KOPT-K1 (cell line): ENCODE measurements at regions not wholly inside any gene's neighbourhood (a gene's known extent, or its start where the extent isn't known, plus 50 kb on each side); places are given as distances from the start of the nearest gene placed in this dataset.

ENCODE experiments used
- H3K27ac ChIP-seq: fragments of 200-600 bp; sonication (generic); 2 replicates; pipeline ENCODE4 v1.5.1; 2016; ENCODE audit warnings: antibody characterized with exemption, mild to moderate bottlenecking, low read depth, low read length; ENCODE audit not compliant: poor library complexity, severe bottlenecking
- H3K36me3 ChIP-seq: fragments of 200-600 bp; sonication (generic); 2 replicates; pipeline ENCODE4 v1.5.1; 2017; ENCODE audit warnings: antibody characterized with exemption, mild to moderate bottlenecking, low read length, moderate library complexity; ENCODE audit not compliant: insufficient read depth
- H3K9me3 ChIP-seq: fragments of 200-600 bp; sonication (generic); 2 replicates; pipeline ENCODE4 v1.5.1; 2017; ENCODE audit warnings: antibody characterized with exemption, low read length, mild to moderate bottlenecking; ENCODE audit not compliant: insufficient read depth, poor library complexity, severe bottlenecking

- Histone ChIP-seq H3K27ac (no peak overlapping the region), H3K9me3 (no peaks in the 10 kb centered on the region), H3K36me3 (no peaks in the 10 kb centered on the region)
Measured at GRCh38 chr18:65487569-65487968, 263.2 kb upstream of the CDH7 start.

- Histone ChIP-seq H3K9me3 (no peaks in the 10 kb centered on the region), H3K27ac (no peak overlapping the region), H3K36me3 (no peaks in the 10 kb centered on the region)
Measured at GRCh38 chr18:65477455-65477854, 273.4 kb upstream of the CDH7 start.

DNA sequence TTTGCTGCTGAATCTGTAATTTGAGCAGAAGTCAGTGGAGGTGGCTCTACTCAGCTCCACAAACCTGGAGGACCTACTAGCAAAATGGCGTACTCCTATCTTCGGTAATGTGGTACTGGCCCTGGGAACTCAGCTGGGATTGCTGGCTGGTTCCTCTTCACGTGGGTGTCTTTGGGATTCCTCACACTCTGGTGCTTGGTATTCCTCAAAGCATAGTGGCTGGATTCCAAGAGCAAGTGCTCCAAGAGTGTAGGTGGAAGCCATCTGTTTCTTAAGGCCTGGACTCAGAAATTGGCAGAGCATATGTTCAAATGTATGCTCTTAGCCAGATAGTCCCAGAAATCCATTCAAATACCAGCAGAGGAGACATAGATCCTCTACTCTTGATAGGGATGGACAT lies 281.9 kb upstream of the CDH7 start:
- no peaks in the 10 kb centered on the region for H3K9me3 ChIP-seq
- H3K27ac ChIP-seq: no peak overlapping the region
- no peaks in the 10 kb centered on the region for H3K36me3 ChIP-seq

DNA sequence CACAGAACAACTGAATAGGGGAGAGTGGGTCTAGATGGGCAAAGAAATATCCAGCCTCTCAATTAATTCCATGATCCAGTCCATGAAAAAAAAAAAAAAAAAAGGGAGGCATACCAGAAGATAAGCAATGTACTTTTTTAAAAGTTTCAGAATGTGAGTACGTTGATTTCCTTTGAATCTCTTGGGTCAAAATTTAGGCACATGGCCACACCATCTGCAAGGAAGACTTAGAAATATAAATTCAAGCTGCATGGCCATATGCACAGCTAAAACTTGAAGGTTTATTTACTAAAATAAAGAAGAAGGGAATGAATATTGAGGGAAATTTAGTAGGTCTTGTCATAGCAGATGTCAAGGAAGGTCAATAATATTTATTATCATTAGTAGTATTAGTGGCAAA lies 286.5 kb upstream of the CDH7 start:
- no peak overlapping the region for H3K27ac ChIP-seq
- H3K9me3 ChIP-seq: no peaks in the 10 kb centered on the region
- no peaks in the 10 kb centered on the region for H3K36me3 ChIP-seq

DNA sequence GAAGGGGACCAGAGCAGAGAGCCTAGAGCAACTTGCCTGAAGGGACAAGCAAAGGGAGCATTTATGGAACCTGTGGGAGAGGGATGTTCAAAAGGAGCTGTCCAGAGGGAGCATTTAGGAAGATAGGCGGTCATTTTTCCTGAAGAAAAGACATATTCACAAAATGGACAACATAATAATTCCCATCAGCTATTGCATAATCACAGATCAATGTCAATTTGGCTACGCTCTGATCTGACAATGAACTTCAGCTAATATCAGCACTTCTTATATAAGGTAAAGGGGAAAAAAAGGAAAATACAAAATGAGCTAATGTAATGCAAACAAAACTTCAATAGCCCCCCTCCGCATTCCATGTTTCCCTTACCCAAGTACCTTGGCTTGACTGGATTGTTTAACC lies 291.1 kb upstream of the CDH7 start:
- Histone ChIP-seq H3K36me3 (no peaks in the 10 kb centered on the region), H3K9me3 (no peaks in the 10 kb centered on the region), H3K27ac (no peak overlapping the region)

- Histone ChIP-seq H3K36me3 (no peaks in the 10 kb centered on the region), H3K9me3 (no peaks in the 10 kb centered on the region), H3K27ac (no peak overlapping the region)
Measured at GRCh38 chr18:65458871-65459270, 291.9 kb upstream of the CDH7 start.

DNA sequence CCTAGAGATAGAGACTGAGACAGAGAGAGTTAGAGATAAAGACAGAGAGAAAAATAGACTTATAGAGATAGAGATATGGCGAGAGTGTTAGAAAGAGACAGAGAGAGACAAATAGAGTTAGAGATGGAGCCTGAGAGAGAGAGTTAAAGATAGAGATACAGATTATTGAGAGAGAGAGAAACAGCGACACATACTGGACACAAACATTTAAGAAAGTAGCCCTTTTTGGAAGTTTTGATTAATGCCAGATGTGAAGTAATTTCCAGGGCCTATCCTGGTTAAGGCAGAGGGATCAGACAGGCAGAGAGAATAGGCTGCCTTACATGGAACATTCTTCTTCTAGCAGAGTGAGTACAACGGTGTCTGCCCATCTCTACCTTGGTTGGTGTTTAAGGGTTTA lies 311.6 kb upstream of the CDH7 start:
- Histone ChIP-seq H3K9me3 (no peaks in the 10 kb centered on the region), H3K36me3 (no peaks in the 10 kb centered on the region), H3K27ac (no peak overlapping the region)

DNA sequence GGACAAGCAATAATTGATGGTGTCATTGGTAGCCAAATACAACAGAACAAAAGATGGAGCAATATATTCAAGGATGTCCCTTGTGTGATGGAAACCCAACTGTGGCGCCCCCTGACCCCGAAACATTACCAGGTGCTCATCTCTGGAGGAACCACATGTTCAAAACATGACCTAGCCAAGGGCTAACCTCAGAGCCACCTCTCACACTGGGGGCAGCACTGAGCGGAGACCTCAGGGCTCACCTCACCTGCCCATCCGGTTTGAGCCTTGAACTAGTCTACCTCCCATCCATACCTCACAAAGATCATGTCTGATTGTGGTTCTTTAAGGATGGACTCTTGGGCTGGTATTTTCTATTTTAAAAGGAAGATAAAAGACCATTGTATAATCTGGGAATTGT lies 314.4 kb upstream of the CDH7 start:
- Histone ChIP-seq H3K9me3 (no peaks in the 10 kb centered on the region), H3K27ac (no peak overlapping the region), H3K36me3 (no peaks in the 10 kb centered on the region)

GRCh38 chr18:65435534-65435933 lies 315.3 kb upstream of the CDH7 start:
- H3K27ac ChIP-seq: no peak overlapping the region
- H3K9me3 ChIP-seq: no peaks in the 10 kb centered on the region
- H3K36me3 ChIP-seq: no peaks in the 10 kb centered on the region

- Histone ChIP-seq H3K27ac (no peak overlapping the region), H3K9me3 (no peaks in the 10 kb centered on the region), H3K36me3 (no peaks in the 10 kb centered on the region)
Measured at GRCh38 chr18:65429601-65430000, 321.2 kb upstream of the CDH7 start.

- no peak overlapping the region for H3K27ac ChIP-seq
- H3K36me3 ChIP-seq: no peaks in the 10 kb centered on the region
- H3K9me3 ChIP-seq: no peaks in the 10 kb centered on the region
Measured at GRCh38 chr18:65425366-65425765, 325.4 kb upstream of the CDH7 start.

GRCh38 chr18:65423776-65424175 lies 327.0 kb upstream of the CDH7 start:
- Histone ChIP-seq H3K9me3 (no peaks in the 10 kb centered on the region), H3K27ac (no peak overlapping the region), H3K36me3 (no peaks in the 10 kb centered on the region)

GRCh38 chr18:65422544-65423136 lies 328.2 kb upstream of the CDH7 start:
- no peak overlapping the region for H3K27ac ChIP-seq
- H3K9me3 ChIP-seq: no peaks in the 10 kb centered on the region
- no peaks in the 10 kb centered on the region for H3K36me3 ChIP-seq

GRCh38 chr18:65415098-65415497 lies 335.7 kb upstream of the CDH7 start:
- H3K9me3 ChIP-seq: no peaks in the 10 kb centered on the region
- no peaks in the 10 kb centered on the region for H3K36me3 ChIP-seq
- H3K27ac ChIP-seq: no peak overlapping the region

- no peaks in the 10 kb centered on the region for H3K9me3 ChIP-seq
- no peak overlapping the region for H3K27ac ChIP-seq
- H3K36me3 ChIP-seq: no peaks in the 10 kb centered on the region
Measured at GRCh38 chr18:65414501-65414900, 336.3 kb upstream of the CDH7 start.

DNA sequence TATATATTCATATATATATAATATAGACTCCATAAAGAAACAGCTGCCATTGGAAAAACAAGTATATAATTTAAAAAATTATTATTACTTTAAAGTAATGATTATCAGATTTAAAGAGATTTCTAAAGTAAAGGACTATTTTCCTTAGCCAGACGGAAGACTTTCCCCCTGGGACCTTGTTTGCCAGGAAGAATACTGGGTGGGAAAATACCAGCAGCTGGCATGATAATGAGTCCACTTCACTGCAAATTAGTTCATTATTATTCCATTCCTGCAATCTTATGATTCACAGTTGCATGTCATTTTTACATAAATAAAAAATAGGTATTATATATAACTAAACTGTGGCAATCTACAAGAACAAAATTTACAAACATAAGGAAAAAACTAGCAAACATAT lies 339.8 kb upstream of the CDH7 start:
- H3K27ac ChIP-seq: no peak overlapping the region
- no peaks in the 10 kb centered on the region for H3K36me3 ChIP-seq
- H3K9me3 ChIP-seq: no peaks in the 10 kb centered on the region

DNA sequence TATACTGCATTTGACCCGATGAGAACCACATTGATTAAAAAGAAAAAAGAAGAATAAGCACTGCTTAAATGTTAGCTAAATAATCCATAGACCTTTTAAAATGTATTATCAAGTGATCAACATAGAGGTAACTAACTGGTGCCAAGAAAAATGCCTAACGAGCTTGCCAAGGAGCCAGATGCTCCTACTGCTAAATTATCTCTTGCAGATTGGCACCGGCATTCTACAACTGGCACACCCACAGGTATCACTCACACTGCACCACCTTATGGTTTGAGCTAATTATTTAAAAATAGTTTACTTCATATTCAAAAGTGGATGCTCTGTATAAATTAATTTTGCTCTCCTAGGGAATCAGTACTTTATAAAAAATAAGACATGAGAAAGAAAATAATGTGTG lies 341.6 kb upstream of the CDH7 start:
- H3K9me3 ChIP-seq: no peaks in the 10 kb centered on the region
- H3K36me3 ChIP-seq: no peaks in the 10 kb centered on the region
- no peak overlapping the region for H3K27ac ChIP-seq
